KMS-11 (cell line): ENCODE measurements at regions not wholly inside any gene's neighbourhood (a gene's known extent, or its start where the extent isn't known, plus 50 kb on each side); places are given as distances from the start of the nearest gene placed in this dataset.

Experiments
- H2AFZ ChIP-seq: fragments of 200-600 bp; sonication (generic); 2 replicates; pipeline ENCODE4 v1.6.1; 2016; ENCODE audit warnings: antibody characterized with exemption, mixed run types, low read depth
- H3K27ac ChIP-seq: fragments of 200-600 bp; sonication (generic); 2 replicates; pipeline ENCODE4 v1.6.1; 2016; ENCODE audit warnings: mild to moderate bottlenecking, mixed run types
- H3K27me3 ChIP-seq: fragments of 200-600 bp; sonication (generic); 2 replicates; pipeline ENCODE4 v1.6.1; 2017; ENCODE audit warnings: mild to moderate bottlenecking, low read depth, mixed run types, moderate library complexity; ENCODE audit not compliant: insufficient read depth
- H3K36me3 ChIP-seq: fragments of 200-600 bp; sonication (generic); 2 replicates; pipeline ENCODE4 v1.6.1; 2017; ENCODE audit warnings: mild to moderate bottlenecking, mixed run types; ENCODE audit not compliant: insufficient read depth
- H3K4me1 ChIP-seq: fragments of 200-600 bp; sonication (generic); 2 replicates; pipeline ENCODE4 v1.6.1; 2016; ENCODE audit warnings: mild to moderate bottlenecking, low read depth, mixed run types; ENCODE audit not compliant: poor library complexity, severe bottlenecking
- H3K4me2 ChIP-seq: fragments of 200-600 bp; sonication (generic); 2 replicates; pipeline ENCODE4 v1.7.0; 2016; ENCODE audit warnings: mild to moderate bottlenecking, mixed run types
- H3K4me3 ChIP-seq: fragments of 200-600 bp; sonication (generic); IDR thresholded peaks from 2 replicates; pipeline ENCODE4 v1.6.1; 2017; ENCODE audit warnings: low read depth, low read length, mixed read lengths; ENCODE audit not compliant: insufficient read depth
- H3K79me2 ChIP-seq: fragments of 200-600 bp; sonication (generic); 2 replicates; pipeline ENCODE4 v1.6.1; 2016; ENCODE audit warnings: low read depth, mixed run types; ENCODE audit not compliant: insufficient read depth
- H3K9ac ChIP-seq: fragments of 200-600 bp; sonication (generic); 2 replicates; pipeline ENCODE4 v1.6.1; 2016; ENCODE audit warnings: mild to moderate bottlenecking, mixed run types
- H4K20me1 ChIP-seq: fragments of 200-600 bp; sonication (generic); 2 replicates; pipeline ENCODE4 v1.6.1; 2016; ENCODE audit warnings: mild to moderate bottlenecking, mixed run types; ENCODE audit not compliant: insufficient read depth
- TF ChIP-seq, protein P1 (sequence below): fragments of 200-600 bp; sonication (generic); conservative IDR thresholded peaks from 2 replicates; pipeline ENCODE4 v1.6.1; 2017; ENCODE audit warnings: low read depth, mild to moderate bottlenecking, antibody characterized with exemption, low read length, moderate library complexity, mixed read lengths

DNA sequence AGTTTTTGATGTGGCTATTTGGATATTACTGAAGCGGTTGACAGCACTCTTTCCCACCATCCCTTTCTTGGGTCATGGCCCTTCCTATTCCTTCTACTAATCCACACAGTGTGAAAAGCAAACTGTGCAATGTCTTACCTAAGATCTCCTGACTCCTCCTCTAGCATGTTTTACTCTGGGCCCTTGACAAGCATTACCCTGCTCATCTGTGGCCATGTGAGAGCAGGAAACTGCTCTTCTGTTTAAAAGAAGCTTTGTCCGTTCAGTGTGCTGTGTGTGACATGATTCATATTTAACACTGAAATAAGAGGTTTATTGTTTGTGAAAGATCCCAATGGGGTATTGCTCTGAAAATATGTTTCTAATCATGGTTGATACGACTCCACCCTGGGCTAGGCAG, 1022.5 kb downstream of the AACS start:
- H3K9ac ChIP-seq: no peak overlapping the region
- no peak overlapping the region for H3K4me2 ChIP-seq
- H3K4me1 ChIP-seq: no peaks in the 10 kb centered on the region
- no peak overlapping the region for H3K4me3 ChIP-seq
- H3K36me3 ChIP-seq: no peaks in the 10 kb centered on the region
- no peaks in the 10 kb centered on the region for H3K27me3 ChIP-seq
- H3K79me2 ChIP-seq: no peaks in the 10 kb centered on the region
- H4K20me1 ChIP-seq: no peaks in the 10 kb centered on the region
- H2AFZ ChIP-seq: no peak overlapping the region
- no peak overlapping the region for H3K27ac ChIP-seq
- TF ChIP-seq, protein P1, sequence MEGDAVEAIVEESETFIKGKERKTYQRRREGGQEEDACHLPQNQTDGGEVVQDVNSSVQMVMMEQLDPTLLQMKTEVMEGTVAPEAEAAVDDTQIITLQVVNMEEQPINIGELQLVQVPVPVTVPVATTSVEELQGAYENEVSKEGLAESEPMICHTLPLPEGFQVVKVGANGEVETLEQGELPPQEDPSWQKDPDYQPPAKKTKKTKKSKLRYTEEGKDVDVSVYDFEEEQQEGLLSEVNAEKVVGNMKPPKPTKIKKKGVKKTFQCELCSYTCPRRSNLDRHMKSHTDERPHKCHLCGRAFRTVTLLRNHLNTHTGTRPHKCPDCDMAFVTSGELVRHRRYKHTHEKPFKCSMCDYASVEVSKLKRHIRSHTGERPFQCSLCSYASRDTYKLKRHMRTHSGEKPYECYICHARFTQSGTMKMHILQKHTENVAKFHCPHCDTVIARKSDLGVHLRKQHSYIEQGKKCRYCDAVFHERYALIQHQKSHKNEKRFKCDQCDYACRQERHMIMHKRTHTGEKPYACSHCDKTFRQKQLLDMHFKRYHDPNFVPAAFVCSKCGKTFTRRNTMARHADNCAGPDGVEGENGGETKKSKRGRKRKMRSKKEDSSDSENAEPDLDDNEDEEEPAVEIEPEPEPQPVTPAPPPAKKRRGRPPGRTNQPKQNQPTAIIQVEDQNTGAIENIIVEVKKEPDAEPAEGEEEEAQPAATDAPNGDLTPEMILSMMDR: no peak

DNA sequence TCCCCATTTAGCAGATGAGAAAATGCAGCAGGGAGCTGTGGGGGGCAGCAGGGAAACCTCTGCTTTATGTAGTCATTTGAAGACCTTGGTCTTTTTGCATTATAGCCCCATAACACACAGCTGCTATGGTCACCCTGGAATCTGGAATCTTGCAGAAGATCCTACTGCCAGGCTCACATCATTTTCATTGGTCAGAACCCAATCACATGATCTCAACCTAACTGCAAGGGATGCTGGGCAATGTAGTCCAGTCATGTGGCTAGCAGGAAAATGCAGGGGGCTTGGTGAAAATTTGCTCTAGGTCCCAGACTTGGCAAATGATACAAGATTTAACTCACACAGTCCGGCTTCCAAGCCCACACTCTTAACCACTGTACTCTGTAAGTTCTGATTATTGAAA, 1028.7 kb downstream of the AACS start:
- no peak overlapping the region for H3K4me3 ChIP-seq
- no peaks in the 10 kb centered on the region for H3K27me3 ChIP-seq
- no peaks in the 10 kb centered on the region for H3K79me2 ChIP-seq
- no peak overlapping the region for H3K4me2 ChIP-seq
- no peaks in the 10 kb centered on the region for H3K36me3 ChIP-seq
- no peak overlapping the region for H3K27ac ChIP-seq
- no peak overlapping the region for H2AFZ ChIP-seq
- no peak overlapping the region for H3K9ac ChIP-seq
- H4K20me1 ChIP-seq: no peaks in the 10 kb centered on the region
- H3K4me1 ChIP-seq: no peaks in the 10 kb centered on the region
- TF ChIP-seq, protein P1: no peak

DNA sequence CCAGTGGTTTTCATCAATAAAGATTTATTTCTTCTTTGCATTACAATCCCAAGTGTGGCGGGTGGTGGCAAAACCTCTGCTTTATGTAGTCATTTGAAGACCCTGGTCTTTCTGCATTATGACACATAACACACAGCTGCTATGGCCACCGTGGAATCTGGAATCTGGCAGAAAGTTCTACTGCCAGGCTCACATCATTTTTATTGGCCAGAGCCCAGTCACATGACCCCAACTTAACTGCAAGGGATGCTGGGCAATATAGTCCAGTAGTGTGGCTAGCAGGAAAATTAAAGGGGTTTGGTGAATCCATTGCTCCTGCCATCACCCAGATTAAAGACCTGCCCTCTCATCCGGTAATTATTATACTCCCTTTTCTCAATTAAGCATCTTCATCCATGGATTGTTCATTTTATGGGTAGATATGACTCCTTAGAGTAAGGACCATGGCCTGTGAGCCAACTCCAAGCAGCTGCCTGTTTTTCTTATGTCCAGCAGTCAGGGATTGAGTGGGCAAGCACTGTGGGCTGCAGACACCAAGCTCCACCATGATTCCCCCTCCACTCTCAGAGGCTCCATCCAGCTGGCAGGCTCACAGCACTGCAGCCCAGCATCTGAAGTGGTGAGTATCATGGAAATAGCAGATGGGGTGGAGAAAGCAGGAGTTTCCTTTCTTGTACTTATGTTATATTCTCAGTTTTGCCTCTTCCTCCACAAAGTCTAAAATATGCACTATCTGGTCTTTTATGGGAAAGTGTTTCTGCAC, 1030.7 kb downstream of the AACS start:
- H3K9ac ChIP-seq: no peak overlapping the region
- H3K36me3 ChIP-seq: no peaks in the 10 kb centered on the region
- TF ChIP-seq, protein P1: no peak
- no peaks in the 10 kb centered on the region for H3K4me1 ChIP-seq
- no peak overlapping the region for H3K4me3 ChIP-seq
- H3K4me2 ChIP-seq: no peak overlapping the region
- H2AFZ ChIP-seq: no peak overlapping the region
- no peaks in the 10 kb centered on the region for H3K27me3 ChIP-seq
- H3K79me2 ChIP-seq: no peaks in the 10 kb centered on the region
- H3K27ac ChIP-seq: no peak overlapping the region
- no peaks in the 10 kb centered on the region for H4K20me1 ChIP-seq

DNA sequence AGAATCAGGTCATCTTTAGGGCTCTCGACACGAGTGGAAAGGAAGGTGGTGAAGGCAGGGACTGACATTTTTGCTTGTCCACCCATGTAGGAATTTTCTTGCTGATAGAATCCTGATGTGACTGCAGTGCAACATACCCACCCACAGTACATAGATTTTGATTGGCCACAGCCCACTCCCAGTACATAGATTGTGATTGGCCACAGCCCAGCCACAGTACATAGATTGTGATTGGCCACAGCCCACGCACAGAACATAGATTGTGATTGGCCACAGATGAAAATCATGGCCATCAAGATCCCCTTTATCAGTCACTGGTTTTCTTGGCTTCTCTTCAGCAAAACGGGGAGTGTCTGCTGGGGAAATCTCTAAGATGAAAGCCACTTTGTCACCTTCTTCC, 1041.5 kb downstream of the AACS start:
- H3K79me2 ChIP-seq: no peaks in the 10 kb centered on the region
- no peak overlapping the region for H3K27ac ChIP-seq

More for the DNA sequence above, 1041.5 kb downstream of the AACS start:
- Histone ChIP-seq H3K4me2 (no peak overlapping the region), H3K9ac (no peak overlapping the region), H3K36me3 (no peaks in the 10 kb centered on the region), H3K27me3 (no peaks in the 10 kb centered on the region), H4K20me1 (no peaks in the 10 kb centered on the region), H2AFZ (no peak overlapping the region), H3K4me1 (no peaks in the 10 kb centered on the region), H3K4me3 (no peak overlapping the region)
- TF ChIP-seq, protein P1: no peak
